HG02759 (cell line): ENCODE measurements at regions not wholly inside any gene's neighbourhood (a gene's known extent, or its start where the extent isn't known, plus 50 kb on each side); places are given as distances from the start of the nearest gene placed in this dataset.

Source experiments
- ATAC-seq: cut with Tn5 transposase; IDR thresholded peaks from one replicate; pipeline ENCODE4 v1.9.1; 2021; ENCODE audit warnings: mild to moderate bottlenecking, moderate library complexity; ENCODE audit not compliant: unreplicated experiment

DNA sequence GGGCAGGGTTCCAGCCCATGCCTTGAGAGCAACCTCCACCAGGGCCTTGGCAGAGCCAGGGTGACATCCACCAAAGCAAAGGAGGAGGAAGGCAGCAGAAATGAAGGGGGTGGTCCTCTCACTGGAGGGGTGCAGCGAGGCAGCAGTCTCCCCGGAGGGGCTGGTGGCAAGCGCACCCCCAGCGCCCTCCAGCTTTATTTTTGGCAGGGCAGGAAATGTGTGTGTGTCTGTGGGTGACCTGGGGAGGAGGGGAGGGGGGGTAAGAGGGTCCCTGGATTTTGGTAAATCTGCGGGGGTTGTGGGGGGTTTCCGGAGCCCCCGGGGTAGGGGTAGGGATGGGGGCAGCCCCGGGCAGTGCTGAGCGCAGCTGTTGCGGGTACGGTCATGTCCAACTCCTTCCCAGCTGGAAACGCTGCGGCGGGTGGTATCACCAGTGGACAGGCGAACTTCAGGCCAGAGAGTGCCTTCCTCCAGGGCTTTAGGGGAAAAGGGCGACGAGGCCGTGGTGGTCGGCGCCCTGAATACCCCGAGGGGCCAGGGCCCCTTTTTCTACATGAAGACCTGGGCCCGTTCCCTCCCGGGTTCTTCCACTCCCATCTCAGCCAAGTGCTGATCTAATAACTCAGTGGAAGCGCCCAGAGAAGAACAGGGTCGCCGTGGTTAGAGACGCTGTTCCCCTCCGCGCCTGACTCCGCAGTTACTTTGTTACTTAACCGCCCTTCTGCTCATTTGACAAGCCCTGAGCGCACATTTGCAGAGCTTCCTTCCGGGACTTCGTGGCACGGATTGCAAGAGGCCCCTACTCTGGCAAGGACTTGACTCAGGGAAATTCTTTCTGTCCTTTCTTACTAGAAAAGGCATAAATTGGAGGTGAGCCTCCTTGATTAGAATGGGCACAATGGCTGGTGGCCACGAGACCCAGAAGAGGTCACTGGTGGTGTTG lies 55.2 kb downstream of the FOS start:
- peak; percentile 53 for ATAC-seq

DNA sequence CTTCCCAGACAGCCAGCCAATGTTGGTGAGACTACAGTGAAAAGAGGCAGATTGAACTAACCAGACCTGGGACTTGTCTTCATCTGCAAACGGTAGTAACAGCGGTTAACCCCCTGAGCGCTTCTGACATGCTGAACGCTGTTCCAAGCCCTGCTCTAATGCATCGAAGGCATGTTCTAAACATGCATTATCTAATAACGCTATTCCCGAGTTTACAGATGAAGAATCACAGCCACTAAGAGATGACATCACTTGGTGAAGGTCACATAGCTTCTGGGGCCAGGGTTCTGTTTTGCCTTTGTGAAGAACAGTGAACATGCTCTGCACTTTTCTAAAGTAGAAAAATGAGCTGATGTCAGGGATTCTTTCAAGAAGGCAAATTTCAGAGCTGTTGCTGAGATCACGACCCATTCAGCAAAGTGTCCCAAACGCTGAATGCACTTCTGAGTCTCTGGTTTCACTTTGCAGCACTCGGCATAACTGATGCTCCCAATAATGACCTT lies 56.0 kb downstream of the FOS start:
- ATAC-seq, result peak; percentile 23

DNA sequence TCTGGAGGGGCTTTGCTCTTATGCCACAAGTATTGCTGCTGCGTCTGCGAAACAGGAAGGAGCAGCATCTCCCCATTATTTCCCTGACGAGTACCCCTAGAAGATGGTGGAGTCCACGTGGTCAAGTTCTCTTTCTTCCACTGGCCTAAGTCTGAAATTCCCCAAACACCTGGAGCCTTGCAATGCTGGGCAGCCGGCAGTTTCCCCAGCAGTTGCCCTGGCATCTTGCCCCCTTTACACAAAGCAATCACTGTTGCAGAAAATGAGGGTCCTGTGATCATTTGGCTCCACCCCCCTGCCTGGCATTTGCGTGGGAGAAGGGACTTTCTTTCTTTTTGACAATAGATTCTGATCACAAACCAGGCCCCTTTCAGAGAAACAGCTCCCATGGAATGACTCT lies 56.9 kb downstream of the FOS start:
- no peak for ATAC-seq

DNA sequence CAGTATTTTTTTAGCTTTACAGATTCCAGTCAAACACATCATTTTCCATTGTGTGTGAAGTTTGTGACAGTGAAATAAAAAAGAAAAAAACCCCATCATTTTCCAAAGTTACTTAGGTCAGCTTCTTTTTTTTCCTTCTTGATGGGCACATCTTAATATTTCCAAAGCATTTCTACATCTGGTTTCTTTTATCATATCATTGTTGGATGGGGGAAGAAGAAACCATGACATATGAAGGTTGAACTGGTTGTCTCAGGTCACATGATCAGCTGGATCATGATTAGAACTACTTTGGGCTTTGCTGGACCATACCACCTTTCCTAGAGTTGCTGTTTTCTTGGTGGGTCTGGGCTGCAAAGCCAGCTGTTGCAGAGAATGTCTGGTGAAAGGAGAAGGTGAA lies 59.8 kb downstream of the FOS start:
- ATAC-seq, result no peak

DNA sequence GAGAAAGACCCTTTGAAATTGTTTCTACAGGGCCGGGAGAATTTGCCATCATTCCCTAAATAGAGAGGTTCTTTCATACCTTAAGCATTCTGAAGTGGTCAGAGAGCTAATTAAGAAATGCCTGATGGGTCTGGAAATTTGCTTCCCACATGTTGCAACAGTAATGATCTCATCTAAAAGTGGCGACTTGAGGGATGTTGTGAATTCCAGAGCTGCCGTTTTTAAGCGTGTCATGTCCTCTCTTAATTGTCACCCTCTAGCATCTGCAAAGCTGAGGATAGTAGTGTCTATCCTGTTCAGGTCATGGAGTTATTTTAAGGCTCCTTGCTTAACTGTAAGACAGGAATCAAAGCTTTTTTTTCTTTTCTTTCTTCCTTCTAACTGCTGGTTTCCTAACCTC lies 60.4 kb downstream of the FOS start:
- ATAC-seq, result no peak

DNA sequence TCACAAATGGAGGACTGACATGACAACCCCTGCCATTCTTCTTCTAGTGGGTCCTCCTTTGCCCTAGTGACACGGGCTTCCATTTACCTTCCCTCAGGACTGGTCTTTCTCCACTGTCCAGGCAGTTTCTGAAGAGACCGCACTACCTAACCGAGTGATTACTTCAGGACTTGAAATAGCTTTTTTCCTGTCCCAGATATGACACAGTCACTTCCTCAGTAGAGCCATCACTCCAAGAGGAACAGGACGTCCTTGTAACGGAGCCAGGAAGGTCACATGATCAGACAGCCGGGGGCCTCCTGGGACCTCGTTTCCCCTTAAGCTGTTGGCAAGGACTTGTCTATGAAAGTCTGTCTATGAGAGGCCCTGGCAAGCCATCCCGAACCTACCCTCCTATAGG lies 62.3 kb downstream of the FOS start:
- ATAC-seq, result no peak

DNA sequence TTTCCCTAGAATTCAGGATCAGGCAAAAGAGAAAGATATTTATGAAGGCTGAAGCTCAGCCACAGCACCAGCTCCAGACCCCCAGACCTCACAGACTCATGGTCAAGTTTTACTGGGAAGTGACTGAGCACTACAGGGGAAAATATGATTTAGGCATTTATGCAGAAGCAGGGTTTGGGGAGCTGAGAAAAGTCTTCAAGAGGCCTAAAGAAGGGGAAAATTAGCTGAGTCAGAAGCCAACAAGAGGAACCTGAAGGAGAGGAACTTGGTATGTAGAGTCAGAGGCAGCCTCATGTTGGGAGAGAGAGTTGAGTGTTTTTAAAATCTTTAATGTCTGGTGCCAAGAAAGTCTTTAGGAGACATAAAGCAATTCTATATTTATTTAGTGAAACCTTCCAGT lies 63.0 kb downstream of the FOS start:
- ATAC-seq, result no peak

- peak; percentile 72 for ATAC-seq
These were observed 64.4 kb downstream of the FOS start for GRCh38 chr14:75342762-75343599.

DNA sequence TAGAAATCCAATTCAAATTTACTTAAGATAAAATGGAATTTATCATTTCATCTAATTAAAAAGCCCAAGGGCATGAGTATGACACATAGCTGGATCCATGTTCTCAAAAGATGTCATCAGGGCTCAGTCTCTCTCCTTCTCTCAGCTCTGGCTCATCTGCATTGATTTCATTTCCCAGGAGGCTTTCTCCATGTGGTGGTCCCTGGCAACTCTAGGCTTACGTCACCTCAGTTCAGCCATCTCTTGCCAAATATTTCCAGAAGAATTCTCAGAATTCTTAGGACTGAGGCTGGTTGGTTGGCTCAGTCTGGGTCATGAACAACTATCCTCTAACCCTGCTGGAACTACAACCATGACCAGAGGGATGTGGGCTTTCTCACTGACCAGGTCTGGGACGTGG lies 65.3 kb downstream of the FOS start:
- ATAC-seq, result no peak

DNA sequence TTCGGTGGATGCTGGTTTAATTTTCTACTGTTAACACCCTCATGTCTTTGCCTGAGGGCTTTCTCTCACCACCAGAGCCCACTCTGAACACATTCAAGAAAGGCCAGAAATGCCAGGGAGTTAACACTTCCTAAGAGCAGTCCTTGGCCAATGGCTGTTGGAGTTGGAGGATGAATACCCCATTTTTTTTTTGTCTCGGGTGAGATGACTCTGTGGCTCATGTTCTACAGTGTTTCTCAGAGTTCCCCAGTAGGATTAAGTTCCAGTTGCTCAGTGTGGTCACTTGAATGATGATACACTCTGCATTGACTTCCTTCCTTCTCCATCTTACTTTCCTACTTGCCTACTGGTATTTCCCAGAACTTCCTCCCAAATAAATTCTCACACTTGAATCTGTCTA lies 65.8 kb downstream of the FOS start:
- no peak for ATAC-seq

DNA sequence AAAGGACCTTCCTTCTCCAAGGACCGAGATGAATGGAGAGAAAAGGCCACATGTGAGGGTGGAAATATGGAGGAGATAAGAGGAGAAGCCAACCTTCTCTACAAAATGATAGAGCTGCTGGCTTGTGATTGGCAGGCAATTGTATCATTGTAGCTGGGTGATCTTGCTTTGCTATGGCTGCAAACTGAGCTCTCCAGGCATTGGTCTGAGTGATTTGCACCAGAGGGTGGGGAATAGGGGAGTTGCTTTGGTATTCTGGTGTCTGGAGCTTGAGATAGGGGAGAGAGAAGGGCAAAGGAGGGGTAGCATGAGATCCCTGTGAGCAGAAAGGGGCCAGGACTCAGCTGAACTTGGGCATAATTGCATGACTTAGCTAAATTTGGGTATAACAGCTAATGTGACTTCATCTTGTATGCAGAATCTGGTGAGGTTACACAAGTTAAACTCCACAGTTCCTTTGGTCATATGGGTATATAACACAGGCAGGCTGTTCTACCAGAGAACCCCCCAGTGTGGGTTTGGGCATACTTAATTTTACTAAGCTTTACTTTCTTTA lies 72.0 kb downstream of the FOS start:
- ATAC-seq, result no peak

- ATAC-seq, result no peak
These were observed 68.7 kb upstream of the JDP2 start for GRCh38 chr14:75359098-75359497.

DNA sequence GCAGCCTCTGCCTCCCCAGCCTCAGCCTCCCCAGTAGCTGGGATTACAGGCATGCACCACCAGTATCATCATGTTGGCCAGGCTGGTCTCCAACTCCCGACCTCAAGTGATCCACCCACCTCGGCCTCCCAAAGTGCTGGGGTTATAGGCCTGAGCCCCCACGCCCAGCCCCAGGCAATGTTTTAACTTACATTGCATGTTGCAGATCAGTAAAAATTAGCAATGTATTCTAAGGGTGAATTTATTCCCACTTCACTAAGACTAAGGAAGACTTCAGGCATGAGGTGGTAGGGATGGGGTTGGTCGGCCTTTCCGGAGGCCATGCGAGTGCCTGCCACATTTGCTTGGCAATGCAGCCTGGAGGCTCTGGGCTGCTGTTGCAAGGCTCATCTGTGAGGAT lies 66.8 kb upstream of the JDP2 start:
- no peak for ATAC-seq

DNA sequence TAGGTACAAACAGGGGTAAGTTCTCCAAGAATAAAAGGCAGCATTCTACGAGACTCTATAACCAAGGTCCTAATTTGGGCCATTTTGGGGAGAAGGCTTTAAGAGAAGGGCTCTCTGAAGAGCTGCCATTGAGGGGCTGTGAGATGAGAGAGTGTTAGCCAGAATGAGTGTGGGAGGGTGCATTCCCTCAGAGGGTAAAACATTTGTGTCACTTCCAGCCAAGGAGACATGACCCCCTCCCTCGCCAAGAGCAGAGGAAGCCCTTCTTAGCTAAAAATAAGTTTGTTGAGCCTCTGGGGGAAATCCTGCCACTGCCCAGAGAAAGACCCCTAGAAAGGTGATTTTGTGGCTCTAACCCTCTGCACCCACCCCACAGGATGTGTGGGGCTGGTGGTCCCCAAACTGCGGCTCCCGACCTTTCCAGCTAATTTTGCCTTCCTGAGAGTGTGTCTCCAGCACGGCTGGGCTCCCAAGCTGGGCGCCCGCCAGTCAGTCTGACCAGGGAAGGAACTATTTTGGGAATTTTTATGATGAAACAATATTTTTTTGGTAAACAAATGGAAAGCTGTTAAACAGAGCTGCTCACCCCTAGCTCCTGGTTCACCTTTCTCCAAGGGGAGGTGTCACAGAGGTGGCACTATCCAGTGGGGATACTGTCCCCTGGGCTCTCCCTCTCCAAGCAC lies 65.9 kb upstream of the JDP2 start:
- ATAC-seq, result no peak

DNA sequence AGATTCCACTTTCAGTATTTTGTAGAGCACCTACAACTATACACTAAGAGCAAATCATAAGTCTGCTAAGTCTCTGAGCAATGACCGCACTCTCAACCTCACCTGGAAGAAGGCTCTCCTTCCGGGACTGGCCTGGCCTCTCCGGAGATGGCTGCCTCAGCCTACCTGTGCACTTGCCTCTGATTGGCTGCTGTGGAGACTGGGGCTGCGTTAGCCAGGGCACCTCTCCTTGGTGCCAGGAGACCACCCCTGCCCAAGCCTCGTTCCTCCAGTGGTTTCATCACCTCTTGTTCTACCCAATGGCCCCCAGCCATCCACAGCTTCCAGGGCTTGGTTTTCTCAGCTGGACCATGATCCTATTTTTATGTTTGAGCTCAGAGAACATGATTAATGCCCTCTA lies 64.7 kb upstream of the JDP2 start:
- ATAC-seq, result no peak

DNA sequence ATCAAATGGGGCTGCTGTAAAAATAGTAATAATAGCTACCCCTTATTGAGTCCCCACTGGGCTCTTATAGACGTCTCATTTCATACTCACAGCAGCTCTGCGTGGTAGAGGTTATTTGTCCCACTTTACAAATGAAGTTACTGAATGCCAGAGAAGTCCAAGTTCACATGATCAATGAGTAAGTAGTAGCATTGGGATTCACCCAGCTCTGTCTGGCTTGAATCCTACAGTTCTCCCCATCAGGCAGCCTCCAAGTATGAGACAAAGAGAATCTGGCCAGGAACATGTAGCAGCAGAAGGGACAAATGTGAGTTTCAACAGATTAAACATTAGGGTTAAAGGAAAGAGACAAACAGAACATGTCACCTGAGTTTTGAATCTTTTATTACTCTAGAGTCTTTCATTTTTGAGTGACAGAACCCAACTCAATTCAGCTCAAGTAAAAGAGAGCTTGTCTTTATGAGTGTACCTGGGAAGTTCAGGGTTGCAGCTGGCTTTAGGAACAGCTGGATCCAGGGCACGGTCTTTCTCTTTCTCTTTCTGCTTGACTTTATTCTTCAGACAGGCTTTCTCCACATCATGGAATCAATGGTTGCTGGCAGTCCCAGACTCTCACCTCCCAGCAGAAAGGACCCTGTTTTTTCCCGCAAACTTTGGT lies 64.1 kb upstream of the JDP2 start:
- ATAC-seq, result no peak

DNA sequence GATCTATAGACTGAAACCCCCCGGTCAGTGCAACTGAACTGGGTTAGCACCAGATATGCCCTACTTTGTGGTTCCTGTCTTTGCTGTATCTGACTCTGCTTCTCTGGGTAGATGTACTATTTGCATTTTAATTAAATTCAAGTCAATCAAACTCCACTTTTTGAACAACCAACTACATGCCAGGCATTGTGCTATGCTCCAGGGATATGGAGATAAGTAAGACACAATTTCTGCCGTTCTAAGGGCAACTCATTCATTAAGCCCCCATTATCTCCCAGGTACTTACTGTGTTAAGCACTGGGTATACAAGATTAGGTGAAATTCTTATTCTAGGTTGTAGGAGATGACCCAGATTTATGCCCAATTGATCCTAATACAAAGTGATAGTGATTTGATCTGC lies 62.7 kb upstream of the JDP2 start:
- ATAC-seq, result no peak

- no peak for ATAC-seq
These were observed 60.9 kb upstream of the JDP2 start for GRCh38 chr14:75366963-75367362.

GRCh38 chr14:75368333-75368732 lies 59.5 kb upstream of the JDP2 start:
- no peak for ATAC-seq

DNA sequence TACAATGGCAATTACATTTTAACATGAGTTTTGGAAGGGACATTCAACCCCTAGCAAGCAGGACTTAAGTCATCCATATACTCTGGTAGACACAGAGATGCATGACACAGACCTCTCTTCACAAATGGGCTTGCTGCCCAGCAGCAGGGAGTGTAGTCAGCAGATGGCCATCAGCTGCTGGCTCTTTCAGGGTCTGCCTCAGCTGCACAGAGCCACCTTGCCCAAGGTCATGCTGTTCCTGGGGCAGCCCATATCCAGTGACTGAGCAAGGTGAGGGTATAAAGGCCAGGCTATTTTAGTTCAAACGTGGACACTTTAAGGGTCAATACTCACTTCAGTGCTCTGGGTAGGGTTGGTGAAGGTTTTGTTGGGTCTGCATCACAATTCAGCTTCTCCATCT lies 58.3 kb upstream of the JDP2 start:
- ATAC-seq, result no peak
